ENCODE measurements at regions not wholly inside any gene's neighbourhood (a gene's known extent, or its start where the extent isn't known, plus 50 kb on each side); places are given as distances from the start of the nearest gene placed in this dataset.

DNA sequence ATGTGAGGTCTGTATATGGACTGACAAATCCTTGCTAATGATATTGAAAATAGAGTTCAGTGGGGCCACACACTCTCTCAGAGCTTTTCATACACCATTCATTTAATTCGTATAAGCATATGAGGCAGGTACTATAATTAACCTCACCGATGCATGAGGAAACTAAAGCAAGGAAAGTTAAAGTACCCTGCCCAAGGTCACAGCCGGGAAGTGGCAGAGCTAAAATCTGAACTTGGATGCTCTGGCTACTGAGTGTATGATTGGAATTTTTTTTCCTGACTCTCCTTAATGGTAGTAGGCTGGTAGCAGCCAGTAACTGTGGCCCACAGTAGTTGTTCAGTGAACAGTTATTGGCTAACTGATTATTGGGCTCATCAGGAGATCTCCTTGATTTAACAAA, 135.3 kb downstream of the NUDT12 start:
- no peak for DNase-seq (ENCODE audit: extremely low spot score)
- CTCF ChIA-PET: no interaction called here
- POLR2A ChIA-PET: no interaction called here
- TF ChIP-seq L3MBTL2 (conservative IDR thresholded peaks at IDR 0.05): no peak
- no peak for TF ChIP-seq PKNOX1 (IDR thresholded peaks at IDR 0.05)
- no peak for TF ChIP-seq NFRKB (IDR thresholded peaks at IDR 0.05)
- TF ChIP-seq ELF4 (IDR thresholded peaks at IDR 0.05): no peak
- TF ChIP-seq ARNT (IDR thresholded peaks at IDR 0.05): no peak
- TF ChIP-seq FOXK2 (IDR thresholded peaks at IDR 0.05): no peak
- no peak for TF ChIP-seq BHLHE40 (IDR thresholded peaks at IDR 0.05; ENCODE audit: borderline replicate concordance)
- no peak for TF ChIP-seq FOXM1 (IDR thresholded peaks at IDR 0.05; ENCODE audit: borderline replicate concordance)
- no peak for TF ChIP-seq TARDBP (IDR thresholded peaks at IDR 0.05)
- no peak for TF ChIP-seq ZNF384 (IDR thresholded peaks at IDR 0.05)
- TF ChIP-seq FOXA1 (IDR thresholded peaks at IDR 0.05): no peak
- TF ChIP-seq SUZ12 (IDR thresholded peaks at IDR 0.05): no peak
- no peak for TF ChIP-seq HDGF (IDR thresholded peaks at IDR 0.05; ENCODE audit: borderline replicate concordance)
- TF ChIP-seq SP1 (IDR thresholded peaks at IDR 0.05): no peak
- TF ChIP-seq CTBP1 (IDR thresholded peaks at IDR 0.05; ENCODE audit: borderline replicate concordance): no peak
- no peak for TF ChIP-seq LEF1 (IDR thresholded peaks at IDR 0.05; ENCODE audit: borderline replicate concordance)

DNA sequence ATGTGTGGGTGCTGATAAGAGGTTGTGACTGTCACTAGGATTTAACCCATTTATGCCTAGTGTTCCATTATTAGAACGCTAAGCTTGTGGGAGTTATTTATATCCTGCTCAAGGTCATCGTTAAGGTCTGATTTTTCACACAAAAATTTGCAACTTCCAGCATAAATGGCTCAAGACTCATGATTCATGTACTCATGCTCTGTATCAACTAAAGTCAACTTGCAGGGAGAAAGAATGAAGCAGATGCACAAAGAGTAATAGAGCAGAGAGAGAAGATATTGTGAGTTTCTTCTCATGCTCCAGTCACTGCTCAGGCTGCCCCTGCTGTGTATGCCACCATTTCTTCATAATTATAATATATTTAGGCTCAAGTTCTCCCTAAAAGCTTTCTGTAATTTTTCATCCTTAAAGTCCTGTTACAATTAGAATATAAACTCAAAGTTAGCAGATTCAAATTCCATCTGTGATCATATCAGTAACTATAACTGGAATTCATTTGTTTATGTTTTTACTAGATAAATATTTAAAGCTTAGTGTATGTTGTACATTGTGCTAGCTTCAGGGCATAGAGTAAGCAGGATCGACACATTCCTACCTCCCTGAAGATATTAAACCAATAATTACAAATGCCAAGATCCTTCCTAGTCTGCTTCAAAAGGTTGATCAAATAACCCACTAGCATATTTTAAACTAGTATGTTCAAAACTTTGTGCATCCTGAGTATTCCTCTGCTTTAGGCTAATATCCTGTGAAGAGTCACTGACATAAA, 136.7 kb downstream of the NUDT12 start:
- CTCF ChIA-PET: interaction anchor here (0.6 kb wide), 1 partner anchor 16 kb away, joined by 3 read pairs; no protein-coding TSS in a partner anchor
- TF ChIP-seq LEF1 (IDR thresholded peaks at IDR 0.05; ENCODE audit: borderline replicate concordance): no peak
- TF ChIP-seq CTBP1 (IDR thresholded peaks at IDR 0.05; ENCODE audit: borderline replicate concordance): no peak
- TF ChIP-seq ZNF384 (IDR thresholded peaks at IDR 0.05): no peak
- TF ChIP-seq FOXM1 (IDR thresholded peaks at IDR 0.05; ENCODE audit: borderline replicate concordance): no peak
- no peak for TF ChIP-seq SP1 (IDR thresholded peaks at IDR 0.05)
- TF ChIP-seq HDGF (IDR thresholded peaks at IDR 0.05; ENCODE audit: borderline replicate concordance): no peak
- no peak for TF ChIP-seq FOXK2 (IDR thresholded peaks at IDR 0.05)
- TF ChIP-seq TARDBP (IDR thresholded peaks at IDR 0.05): no peak
- TF ChIP-seq FOXA1 (IDR thresholded peaks at IDR 0.05): no peak
- TF ChIP-seq PKNOX1 (IDR thresholded peaks at IDR 0.05): no peak
- TF ChIP-seq ELF4 (IDR thresholded peaks at IDR 0.05): no peak
- no peak for TF ChIP-seq SUZ12 (IDR thresholded peaks at IDR 0.05)
- no peak for TF ChIP-seq NFRKB (IDR thresholded peaks at IDR 0.05)
- no peak for TF ChIP-seq L3MBTL2 (conservative IDR thresholded peaks at IDR 0.05)
- TF ChIP-seq BHLHE40 (IDR thresholded peaks at IDR 0.05; ENCODE audit: borderline replicate concordance): no peak
- POLR2A ChIA-PET: no interaction called here
- no peak for DNase-seq (ENCODE audit: extremely low spot score)

- TF ChIP-seq CTBP1 (IDR thresholded peaks at IDR 0.05; ENCODE audit: borderline replicate concordance): no peak
- no peak for TF ChIP-seq ELF4 (IDR thresholded peaks at IDR 0.05)
- no peak for TF ChIP-seq SP1 (IDR thresholded peaks at IDR 0.05)
- no peak for TF ChIP-seq LEF1 (IDR thresholded peaks at IDR 0.05; ENCODE audit: borderline replicate concordance)
- no peak for TF ChIP-seq TARDBP (IDR thresholded peaks at IDR 0.05)
- TF ChIP-seq SUZ12 (IDR thresholded peaks at IDR 0.05): no peak
- CTCF ChIA-PET: no interaction called here
- POLR2A ChIA-PET: no interaction called here
- no peak for DNase-seq (ENCODE audit: extremely low spot score)
These were observed 138.0 kb downstream of the NUDT12 start for GRCh38 chr5:103424453-103425205.

DNA sequence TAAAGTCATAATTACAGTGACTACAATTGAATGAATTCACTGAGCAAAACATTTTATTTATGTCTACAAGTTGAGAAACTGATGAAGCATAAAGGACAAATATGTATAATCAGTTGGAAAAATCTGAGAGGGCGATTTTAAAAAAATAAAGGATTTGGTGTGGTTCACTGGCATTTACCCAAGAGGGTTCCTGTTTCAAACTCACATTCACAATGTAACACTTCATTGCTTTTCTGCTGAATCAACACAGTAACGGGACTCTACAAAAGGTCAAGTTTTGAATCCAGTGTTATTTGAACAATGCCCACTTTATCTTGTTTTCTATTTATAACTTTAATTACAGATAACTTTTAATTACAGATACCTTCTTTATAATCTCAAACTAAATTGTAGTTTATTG, 138.6 kb downstream of the NUDT12 start:
- ChIA-PET POLR2A (no interaction called here), CTCF (interaction anchor here (1.0 kb wide), 1 partner anchor 18 kb away, joined by 4 read pairs; no protein-coding TSS in a partner anchor)
- DNase-seq (ENCODE audit: extremely low spot score): no peak
- TF ChIP-seq LEF1 (IDR thresholded peaks at IDR 0.05; ENCODE audit: borderline replicate concordance): no peak
- no peak for TF ChIP-seq TARDBP (IDR thresholded peaks at IDR 0.05)
- no peak for TF ChIP-seq FOXK2 (IDR thresholded peaks at IDR 0.05)
- TF ChIP-seq NFRKB (IDR thresholded peaks at IDR 0.05): no peak
- TF ChIP-seq ELF4 (IDR thresholded peaks at IDR 0.05): no peak
- TF ChIP-seq ARNT (IDR thresholded peaks at IDR 0.05): no peak
- no peak for TF ChIP-seq CTBP1 (IDR thresholded peaks at IDR 0.05; ENCODE audit: borderline replicate concordance)
- TF ChIP-seq HDGF (IDR thresholded peaks at IDR 0.05; ENCODE audit: borderline replicate concordance): no peak
- TF ChIP-seq SP1 (IDR thresholded peaks at IDR 0.05): no peak
- no peak for TF ChIP-seq PKNOX1 (IDR thresholded peaks at IDR 0.05)
- TF ChIP-seq ZNF384 (IDR thresholded peaks at IDR 0.05): no peak
- no peak for TF ChIP-seq BHLHE40 (IDR thresholded peaks at IDR 0.05; ENCODE audit: borderline replicate concordance)
- no peak for TF ChIP-seq FOXA1 (IDR thresholded peaks at IDR 0.05)
- no peak for TF ChIP-seq FOXM1 (IDR thresholded peaks at IDR 0.05; ENCODE audit: borderline replicate concordance)
- TF ChIP-seq L3MBTL2 (conservative IDR thresholded peaks at IDR 0.05): no peak
- TF ChIP-seq SUZ12 (IDR thresholded peaks at IDR 0.05): no peak

DNA sequence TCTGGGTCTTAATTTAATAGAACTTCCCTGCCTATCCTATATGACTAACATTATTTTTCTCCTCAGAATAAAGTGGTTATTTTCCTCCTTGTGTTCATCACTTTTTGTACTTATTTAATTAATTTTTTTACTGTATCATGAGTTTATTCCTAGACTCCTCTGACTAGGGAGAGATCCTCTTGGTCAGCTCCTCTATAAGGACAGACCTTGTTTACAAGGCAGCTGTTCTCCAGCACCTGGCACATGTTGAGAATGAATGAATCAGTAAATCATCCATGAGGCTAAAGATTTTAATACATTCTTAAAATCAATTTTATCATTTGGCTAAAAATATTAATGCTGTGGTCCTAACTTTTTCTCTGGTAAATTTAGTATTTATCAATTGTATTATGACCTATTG, 139.8 kb downstream of the NUDT12 start:
- CTCF ChIA-PET: interaction anchor here (0.6 to 1.8 kb wide), 3 partner anchors 15 to 198 kb away, joined by 3 to 4 read pairs (median 4); no protein-coding TSS in a partner anchor
- POLR2A ChIA-PET: no interaction called here
- TF ChIP-seq SP1 (IDR thresholded peaks at IDR 0.05): no peak
- no peak for TF ChIP-seq PKNOX1 (IDR thresholded peaks at IDR 0.05)
- no peak for TF ChIP-seq NFRKB (IDR thresholded peaks at IDR 0.05)
- no peak for TF ChIP-seq LEF1 (IDR thresholded peaks at IDR 0.05; ENCODE audit: borderline replicate concordance)
- TF ChIP-seq HDGF (IDR thresholded peaks at IDR 0.05; ENCODE audit: borderline replicate concordance): no peak
- TF ChIP-seq ZNF384 (IDR thresholded peaks at IDR 0.05): no peak
- DNase-seq (ENCODE audit: extremely low spot score): no peak
